Islet of Langerhans (tissue), 1 donor: ENCODE measurements at regions not wholly inside any gene's neighbourhood (a gene's known extent, or its start where the extent isn't known, plus 50 kb on each side); places are given as distances from the start of the nearest gene placed in this dataset.
"Not testable (repeated sequence)": the region's sequence is repeated elsewhere in the genome, so short reads cannot be mapped to it uniquely, and the experiment has no call there.

Experiments
- FAIRE-seq: peaks from one replicate; lab custom pipeline; 2011; peaks lifted over from hg19 to GRCh38; lab: Jason Lieb, UNC

GRCh38 chr4:65265526-65265925, 404.8 kb downstream of the EPHA5 start:
- FAIRE-seq = no peak

GRCh38 chr4:65259296-65259695, 411.0 kb downstream of the EPHA5 start:
- no peak for FAIRE-seq

GRCh38 chr4:65250916-65251315, 419.4 kb downstream of the EPHA5 start:
- no peak for FAIRE-seq

GRCh38 chr4:65249111-65249510, 421.2 kb downstream of the EPHA5 start:
- no peak for FAIRE-seq

- FAIRE-seq = no peak
Observed at GRCh38 chr4:65242156-65242846, 428.0 kb downstream of the EPHA5 start.

- no peak for FAIRE-seq
Observed at GRCh38 chr4:65241257-65241997, 428.9 kb downstream of the EPHA5 start.

- FAIRE-seq = no peak
Observed at GRCh38 chr4:65234061-65234460, 436.2 kb downstream of the EPHA5 start.

GRCh38 chr4:65227628-65228027, 442.7 kb downstream of the EPHA5 start:
- no peak for FAIRE-seq

- no peak for FAIRE-seq
Observed at GRCh38 chr4:65223601-65224000, 446.7 kb downstream of the EPHA5 start.

GRCh38 chr4:65223074-65223473, 447.2 kb downstream of the EPHA5 start:
- not testable (repeated sequence) for FAIRE-seq

- no peak for FAIRE-seq
Observed at GRCh38 chr4:65217179-65217578, 453.1 kb downstream of the EPHA5 start.

GRCh38 chr4:65202853-65203236, 467.4 kb downstream of the EPHA5 start:
- FAIRE-seq = no peak

- FAIRE-seq = no peak
Observed at GRCh38 chr4:65202165-65202852, 468.0 kb downstream of the EPHA5 start.

- FAIRE-seq = no peak
Observed at GRCh38 chr4:65195666-65196065, 474.6 kb downstream of the EPHA5 start.

GRCh38 chr4:65195002-65195401, 475.3 kb downstream of the EPHA5 start:
- no peak for FAIRE-seq

GRCh38 chr4:65193985-65194384, 476.3 kb downstream of the EPHA5 start:
- FAIRE-seq = no peak

GRCh38 chr4:65190780-65191179, 479.5 kb downstream of the EPHA5 start:
- FAIRE-seq = no peak

GRCh38 chr4:65175585-65175984, 494.7 kb downstream of the EPHA5 start:
- no peak for FAIRE-seq

GRCh38 chr4:65170768-65171514, 499.3 kb downstream of the EPHA5 start:
- FAIRE-seq = no peak

GRCh38 chr4:65167719-65168118, 502.6 kb downstream of the EPHA5 start:
- FAIRE-seq = no peak

- no peak for FAIRE-seq
Observed at GRCh38 chr4:65152205-65152604, 518.1 kb downstream of the EPHA5 start.

GRCh38 chr4:65139998-65140397, 530.3 kb downstream of the EPHA5 start:
- FAIRE-seq = no peak

- no peak for FAIRE-seq
Observed at GRCh38 chr4:65126200-65126599, 544.1 kb downstream of the EPHA5 start.
